GM18873 (cell line): ENCODE measurements at regions not wholly inside any gene's neighbourhood (a gene's known extent, or its start where the extent isn't known, plus 50 kb on each side); places are given as distances from the start of the nearest gene placed in this dataset.

Experiments
- ATAC-seq: cut with Tn5 transposase; IDR thresholded peaks from one replicate; pipeline ENCODE4 v1.9.1; 2021; ENCODE audit warnings: mild to moderate bottlenecking, moderate library complexity, moderate number of reproducible peaks; ENCODE audit not compliant: unreplicated experiment, low FRiP score

GRCh38 chr2:117485588-117485987 is 328.9 kb upstream of the DDX18 start:
- ATAC-seq = no peak

GRCh38 chr2:117486081-117486480 is 328.4 kb upstream of the DDX18 start:
- ATAC-seq = no peak

- no peak for ATAC-seq
These were observed 322.2 kb upstream of the DDX18 start for GRCh38 chr2:117492209-117492851.

- ATAC-seq = no peak
These were observed 313.8 kb upstream of the DDX18 start for GRCh38 chr2:117500721-117501120.

- ATAC-seq = no peak
These were observed 312.4 kb upstream of the DDX18 start for GRCh38 chr2:117502121-117502520.

GRCh38 chr2:117512307-117512706 is 302.2 kb upstream of the DDX18 start:
- no peak for ATAC-seq

- no peak for ATAC-seq
These were observed 300.1 kb upstream of the DDX18 start for GRCh38 chr2:117514371-117514770.

- ATAC-seq = no peak
These were observed 295.3 kb upstream of the DDX18 start for GRCh38 chr2:117519238-117519637.

- no peak for ATAC-seq
These were observed 294.8 kb upstream of the DDX18 start for GRCh38 chr2:117519721-117520120.

GRCh38 chr2:117523267-117523666 is 291.2 kb upstream of the DDX18 start:
- ATAC-seq = no peak

GRCh38 chr2:117523711-117524238 is 290.7 kb upstream of the DDX18 start:
- no peak for ATAC-seq

GRCh38 chr2:117536139-117536538 is 278.4 kb upstream of the DDX18 start:
- no peak for ATAC-seq

GRCh38 chr2:117537032-117537431 is 277.5 kb upstream of the DDX18 start:
- ATAC-seq = no peak

GRCh38 chr2:117551858-117552257 is 262.6 kb upstream of the DDX18 start:
- ATAC-seq = no peak

- ATAC-seq = no peak
These were observed 261.0 kb upstream of the DDX18 start for GRCh38 chr2:117553448-117553847.

GRCh38 chr2:117555965-117556364 is 258.5 kb upstream of the DDX18 start:
- no peak for ATAC-seq

- ATAC-seq = no peak
These were observed 256.9 kb upstream of the DDX18 start for GRCh38 chr2:117557626-117558025.

- no peak for ATAC-seq
These were observed 251.8 kb upstream of the DDX18 start for GRCh38 chr2:117562654-117563053.

GRCh38 chr2:117571590-117572349 is 242.7 kb upstream of the DDX18 start:
- ATAC-seq = no peak

- ATAC-seq = no peak
These were observed 227.2 kb upstream of the DDX18 start for GRCh38 chr2:117587310-117587709.

- ATAC-seq = no peak
These were observed 211.4 kb upstream of the DDX18 start for GRCh38 chr2:117603060-117603459.

GRCh38 chr2:117603567-117603966 is 210.9 kb upstream of the DDX18 start:
- no peak for ATAC-seq
